22Rv1 (cell line): ENCODE measurements at regions not wholly inside any gene's neighbourhood (a gene's known extent, or its start where the extent isn't known, plus 50 kb on each side); places are given as distances from the start of the nearest gene placed in this dataset.
A peak's percentile ranks its signal among the peaks of the same experiment; 100 is the strongest.

ENCODE experiments used
- H3K27ac ChIP-seq: fragments of 450-650 bp; 2 replicates; pipeline ENCODE4 v1.5.1; 2017
- ZFX ChIP-seq: fragments of 450-650 bp; IDR thresholded peaks from 2 replicates; pipeline ENCODE4 v1.6.1; 2017; ENCODE audit warnings: antibody characterized with exemption, borderline replicate concordance
- TF ChIP-seq, protein P1 (sequence below): fragments of 450-650 bp; IDR thresholded peaks from 2 replicates; pipeline ENCODE4 v1.5.1; 2017; ENCODE audit warnings: mild to moderate bottlenecking

- no peak overlapping the region for H3K27ac ChIP-seq
- no peak for TF ChIP-seq ZFX
- TF ChIP-seq, protein P1, sequence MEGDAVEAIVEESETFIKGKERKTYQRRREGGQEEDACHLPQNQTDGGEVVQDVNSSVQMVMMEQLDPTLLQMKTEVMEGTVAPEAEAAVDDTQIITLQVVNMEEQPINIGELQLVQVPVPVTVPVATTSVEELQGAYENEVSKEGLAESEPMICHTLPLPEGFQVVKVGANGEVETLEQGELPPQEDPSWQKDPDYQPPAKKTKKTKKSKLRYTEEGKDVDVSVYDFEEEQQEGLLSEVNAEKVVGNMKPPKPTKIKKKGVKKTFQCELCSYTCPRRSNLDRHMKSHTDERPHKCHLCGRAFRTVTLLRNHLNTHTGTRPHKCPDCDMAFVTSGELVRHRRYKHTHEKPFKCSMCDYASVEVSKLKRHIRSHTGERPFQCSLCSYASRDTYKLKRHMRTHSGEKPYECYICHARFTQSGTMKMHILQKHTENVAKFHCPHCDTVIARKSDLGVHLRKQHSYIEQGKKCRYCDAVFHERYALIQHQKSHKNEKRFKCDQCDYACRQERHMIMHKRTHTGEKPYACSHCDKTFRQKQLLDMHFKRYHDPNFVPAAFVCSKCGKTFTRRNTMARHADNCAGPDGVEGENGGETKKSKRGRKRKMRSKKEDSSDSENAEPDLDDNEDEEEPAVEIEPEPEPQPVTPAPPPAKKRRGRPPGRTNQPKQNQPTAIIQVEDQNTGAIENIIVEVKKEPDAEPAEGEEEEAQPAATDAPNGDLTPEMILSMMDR, result no peak
These were observed 133.4 kb downstream of the TPRA1 start for GRCh38 chr3:127457094-127457475.

- TF ChIP-seq, protein P1, result no peak
- no peak for TF ChIP-seq ZFX
- H3K27ac ChIP-seq, result no peak overlapping the region
These were observed 134.0 kb downstream of the TPRA1 start for GRCh38 chr3:127456471-127457093.

DNA sequence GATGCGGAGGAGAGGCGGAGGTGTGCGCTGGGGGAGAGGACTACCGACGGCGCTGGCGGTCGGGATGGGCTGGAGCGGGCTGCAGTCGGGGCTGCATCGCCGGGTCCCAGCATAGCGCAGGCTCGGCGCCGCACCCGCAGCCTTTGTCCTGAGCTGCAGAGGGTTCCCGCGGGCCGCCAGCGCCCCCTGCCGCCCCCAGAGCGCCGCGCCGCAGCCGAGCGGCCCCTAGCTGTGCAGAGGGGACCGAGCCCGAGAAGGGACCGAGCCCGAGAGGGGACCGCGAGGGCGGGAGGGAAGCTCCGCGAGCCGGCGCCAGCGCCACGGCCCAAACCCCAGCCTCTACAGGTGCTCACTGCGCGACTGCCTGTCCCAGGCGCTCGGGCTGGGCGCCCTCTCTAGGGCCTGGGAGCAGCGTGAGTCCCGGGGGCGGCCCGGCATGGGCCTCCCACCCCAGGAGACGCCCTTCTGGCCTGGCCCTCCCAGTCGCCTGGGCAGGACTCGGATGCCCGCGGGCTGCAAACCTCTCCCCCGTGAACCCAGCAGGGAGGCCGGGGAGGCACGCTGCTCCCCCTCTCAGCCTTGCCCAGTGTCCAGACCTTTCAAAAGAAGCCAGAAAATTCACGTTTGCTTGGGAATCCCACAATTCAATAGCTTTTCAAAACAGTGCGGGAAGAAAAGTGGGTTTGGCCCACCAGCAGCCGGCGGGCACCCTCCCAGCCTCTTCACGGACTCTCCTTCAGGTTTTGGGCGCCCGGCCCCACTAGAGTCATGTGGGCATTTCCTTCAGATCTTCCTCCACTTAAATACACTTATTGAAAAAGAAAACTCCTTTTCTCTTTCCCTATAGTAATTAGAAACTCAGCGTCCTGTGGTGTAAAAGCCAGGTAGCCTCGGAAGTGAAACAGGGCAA, 134.7 kb downstream of the TPRA1 start:
- no peak overlapping the region for H3K27ac ChIP-seq
- no peak for TF ChIP-seq ZFX
- TF ChIP-seq, protein P1, result peak; percentile 97

DNA sequence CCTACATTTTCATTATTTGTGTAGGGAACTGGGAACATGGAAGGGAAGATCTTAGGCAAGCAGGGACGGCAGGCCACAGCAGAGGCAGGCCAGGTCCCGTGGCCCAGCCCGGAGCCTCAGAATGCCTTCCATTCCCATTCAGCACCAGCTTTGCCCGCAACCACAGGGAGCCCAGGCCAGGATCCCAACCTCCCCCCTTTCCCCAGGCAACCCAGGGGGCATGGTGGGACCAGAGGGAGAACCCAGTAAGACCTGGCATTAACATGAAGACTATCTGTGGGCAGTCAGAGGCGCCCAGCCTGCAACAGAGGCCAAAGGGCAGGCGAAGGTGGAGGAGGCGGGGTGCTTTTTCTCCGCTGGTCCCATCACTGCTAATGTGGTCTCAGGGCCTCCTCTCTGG, 135.6 kb downstream of the TPRA1 start:
- TF ChIP-seq, protein P1, result no peak
- TF ChIP-seq ZFX, result no peak
- H3K27ac ChIP-seq, result no peak overlapping the region

DNA sequence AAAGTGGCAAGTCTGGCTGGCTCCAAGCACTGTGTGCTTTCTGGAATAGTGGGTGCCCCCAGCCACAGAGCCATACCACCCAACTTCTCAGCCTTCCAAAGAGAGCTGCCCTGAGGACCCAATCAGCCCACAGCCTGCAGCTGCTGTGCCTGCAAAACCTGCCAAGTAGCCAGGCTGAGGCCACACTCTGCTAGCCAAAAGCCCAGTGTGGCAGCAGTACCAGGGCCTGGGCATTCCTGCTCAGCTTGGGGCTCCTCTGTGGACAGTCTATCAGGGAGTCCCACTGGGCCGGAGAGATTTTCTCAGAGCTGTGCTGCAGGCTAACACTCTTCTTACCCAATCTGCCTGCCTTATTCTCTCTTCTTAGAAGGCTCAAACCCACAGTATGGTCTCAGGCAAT, 136.5 kb downstream of the TPRA1 start:
- H3K27ac ChIP-seq, result no peak overlapping the region
- no peak for TF ChIP-seq ZFX
- TF ChIP-seq, protein P1, result no peak

DNA sequence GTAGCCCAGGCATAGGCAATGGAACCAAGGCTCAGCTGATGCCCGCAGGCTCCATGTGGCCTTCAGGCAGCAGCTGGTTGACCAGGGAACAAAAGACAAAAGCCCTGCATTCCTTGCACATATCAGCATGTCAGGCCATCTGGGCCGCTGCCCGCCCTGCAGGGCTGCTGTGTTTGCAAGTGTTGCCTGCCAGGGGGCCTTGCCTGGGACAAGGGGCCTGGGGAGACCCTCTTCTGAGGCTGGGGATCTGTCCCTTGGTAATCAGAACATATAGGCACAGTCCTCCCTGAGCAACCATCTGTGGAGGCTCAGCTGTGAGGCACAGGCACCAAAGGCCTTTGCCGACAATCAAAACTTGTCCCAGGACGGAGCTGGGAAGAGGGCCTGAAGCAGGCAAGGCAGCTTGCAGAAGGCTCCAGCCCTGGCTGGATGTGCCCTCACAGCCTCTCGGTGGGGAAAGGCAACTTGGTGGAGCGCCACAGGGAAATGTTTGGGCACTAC, 138.2 kb downstream of the TPRA1 start:
- no peak for TF ChIP-seq ZFX
- TF ChIP-seq, protein P1, result no peak
- no peak overlapping the region for H3K27ac ChIP-seq

DNA sequence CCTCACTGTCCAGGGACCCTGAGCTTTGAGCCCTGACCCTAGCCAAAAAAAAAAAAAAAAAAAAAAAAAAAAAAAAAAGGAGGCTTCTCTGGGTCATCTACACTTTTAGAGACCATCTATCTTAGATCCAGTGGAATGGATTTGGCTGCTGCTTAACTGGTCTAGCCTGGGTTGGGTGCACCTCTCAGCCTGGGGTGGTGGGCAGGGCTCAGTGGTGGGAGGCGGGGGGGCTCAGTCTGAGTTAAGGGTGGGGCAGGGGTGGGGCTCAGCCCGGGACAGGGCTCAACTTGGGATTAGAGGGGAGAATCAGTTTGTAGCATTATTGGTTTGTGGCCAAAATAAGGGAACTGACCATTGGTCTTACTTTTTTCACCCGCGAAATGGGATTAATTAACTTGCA, 139.2 kb downstream of the TPRA1 start:
- no peak overlapping the region for H3K27ac ChIP-seq
- TF ChIP-seq, protein P1, result no peak
- no peak for TF ChIP-seq ZFX
